NCI-H2107 (cell line): ENCODE measurements at regions not wholly inside any gene's neighbourhood (a gene's known extent, or its start where the extent isn't known, plus 50 kb on each side); places are given as distances from the start of the nearest gene placed in this dataset.
"Not testable (repeated sequence)": the region's sequence is repeated elsewhere in the genome, so short reads cannot be mapped to it uniquely, and the experiment has no call there.

Source experiments
- DNase-seq: peaks from one replicate; lab custom pipeline; 2025; lab: John Stamatoyannopoulos, UW

- no peak for DNase-seq
Observed at GRCh38 chr6:93183531-93183972, 235.8 kb downstream of the EPHA7 start.

GRCh38 chr6:93182938-93183479 is 236.3 kb downstream of the EPHA7 start:
- DNase-seq = no peak

GRCh38 chr6:93177918-93178317 is 241.4 kb downstream of the EPHA7 start:
- DNase-seq = no peak

- no peak for DNase-seq
Observed at GRCh38 chr6:93177438-93177837, 241.9 kb downstream of the EPHA7 start.

GRCh38 chr6:93176070-93176469 is 243.3 kb downstream of the EPHA7 start:
- no peak for DNase-seq

GRCh38 chr6:93173573-93173972 is 245.8 kb downstream of the EPHA7 start:
- DNase-seq = not testable (repeated sequence)

GRCh38 chr6:93165850-93166430 is 253.4 kb downstream of the EPHA7 start:
- DNase-seq = no peak

- DNase-seq = no peak
Observed at GRCh38 chr6:93164781-93165180, 254.6 kb downstream of the EPHA7 start.

GRCh38 chr6:93163146-93163545 is 256.2 kb downstream of the EPHA7 start:
- DNase-seq = peak; percentile 13

GRCh38 chr6:93139408-93140081 is 279.8 kb downstream of the EPHA7 start:
- DNase-seq = no peak

GRCh38 chr6:93136111-93136510 is 283.2 kb downstream of the EPHA7 start:
- no peak for DNase-seq

- DNase-seq = no peak
Observed at GRCh38 chr6:93124006-93124632, 295.2 kb downstream of the EPHA7 start.

GRCh38 chr6:93123585-93123984 is 295.8 kb downstream of the EPHA7 start:
- no peak for DNase-seq

- no peak for DNase-seq
Observed at GRCh38 chr6:93120154-93120742, 299.1 kb downstream of the EPHA7 start.

- no peak for DNase-seq
Observed at GRCh38 chr6:93105907-93106306, 313.5 kb downstream of the EPHA7 start.

- no peak for DNase-seq
Observed at GRCh38 chr6:93105017-93105416, 314.3 kb downstream of the EPHA7 start.

GRCh38 chr6:93104195-93104817 is 315.1 kb downstream of the EPHA7 start:
- no peak for DNase-seq

- DNase-seq = no peak
Observed at GRCh38 chr6:93088621-93089501, 330.5 kb downstream of the EPHA7 start.

GRCh38 chr6:93087606-93088005 is 331.8 kb downstream of the EPHA7 start:
- no peak for DNase-seq

- no peak for DNase-seq
Observed at GRCh38 chr6:93086351-93086750, 333.0 kb downstream of the EPHA7 start.
